DMS114 treated with DMSO at 0.1 percent for 48 hours (cell line): ENCODE measurements at regions not wholly inside any gene's neighbourhood (a gene's known extent, or its start where the extent isn't known, plus 50 kb on each side); places are given as distances from the start of the nearest gene placed in this dataset.

ENCODE experiments used
- DNase-seq: peaks from one replicate; lab custom pipeline; 2025; ENCODE audit not compliant: unreplicated experiment; lab: John Stamatoyannopoulos, UW

DNA sequence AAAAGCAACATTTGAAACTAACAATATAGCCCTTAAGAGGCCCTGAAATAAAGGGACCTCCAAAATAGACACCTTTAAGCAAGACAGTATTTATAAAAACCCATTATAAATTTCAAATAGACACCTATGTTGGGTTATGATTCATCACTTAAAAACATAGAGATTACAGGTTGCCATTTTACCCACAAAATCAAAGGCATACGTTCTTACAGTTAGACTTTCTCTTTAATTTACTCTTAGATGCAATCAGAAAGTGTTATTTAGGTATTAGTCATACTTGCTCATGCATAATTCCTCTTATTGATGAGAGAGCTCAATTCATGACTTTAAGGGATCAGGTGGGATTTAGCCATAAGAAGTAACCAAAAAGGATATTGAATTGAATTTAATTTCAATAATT lies 51.5 kb upstream of the TMEM200A start:
- DNase-seq: no peak

DNA sequence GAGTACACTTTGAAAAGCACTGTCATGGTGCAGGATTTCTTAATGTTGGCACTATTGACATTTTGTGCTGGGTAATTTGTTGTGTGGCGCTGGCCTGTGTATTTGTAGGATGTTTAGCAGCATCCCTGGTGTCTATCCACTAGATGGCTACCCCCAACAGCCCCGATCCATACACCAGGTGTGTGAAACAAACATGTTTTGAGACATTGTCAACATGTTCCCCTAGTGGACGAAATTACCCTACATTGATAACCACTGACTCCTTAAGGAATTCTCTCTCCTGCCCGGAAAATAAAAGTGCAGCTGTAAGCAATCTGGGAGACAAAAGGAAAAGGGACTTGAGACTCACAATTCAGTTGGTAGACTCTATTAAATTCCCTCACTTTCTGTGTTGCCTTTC lies 52.6 kb upstream of the TMEM200A start:
- DNase-seq: no peak

DNA sequence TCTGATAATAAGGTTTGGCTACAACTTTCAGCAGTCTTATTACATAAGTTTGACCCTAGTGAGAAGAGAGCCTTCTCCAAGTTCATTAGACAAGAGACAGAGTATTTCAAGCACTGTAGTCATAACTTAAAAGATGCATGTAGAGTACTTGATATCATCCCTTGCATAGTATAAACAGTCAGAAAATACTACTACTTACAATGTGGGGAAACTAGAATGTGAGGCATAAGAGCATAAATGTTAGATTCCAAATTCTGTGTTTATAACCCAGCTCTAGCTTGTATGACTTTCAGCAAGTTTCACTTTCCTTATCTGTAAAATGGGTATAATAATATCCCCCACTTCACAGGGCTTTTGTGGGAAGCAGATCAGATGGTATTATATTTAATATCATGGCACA lies 56.8 kb upstream of the TMEM200A start:
- DNase-seq: no peak

DNA sequence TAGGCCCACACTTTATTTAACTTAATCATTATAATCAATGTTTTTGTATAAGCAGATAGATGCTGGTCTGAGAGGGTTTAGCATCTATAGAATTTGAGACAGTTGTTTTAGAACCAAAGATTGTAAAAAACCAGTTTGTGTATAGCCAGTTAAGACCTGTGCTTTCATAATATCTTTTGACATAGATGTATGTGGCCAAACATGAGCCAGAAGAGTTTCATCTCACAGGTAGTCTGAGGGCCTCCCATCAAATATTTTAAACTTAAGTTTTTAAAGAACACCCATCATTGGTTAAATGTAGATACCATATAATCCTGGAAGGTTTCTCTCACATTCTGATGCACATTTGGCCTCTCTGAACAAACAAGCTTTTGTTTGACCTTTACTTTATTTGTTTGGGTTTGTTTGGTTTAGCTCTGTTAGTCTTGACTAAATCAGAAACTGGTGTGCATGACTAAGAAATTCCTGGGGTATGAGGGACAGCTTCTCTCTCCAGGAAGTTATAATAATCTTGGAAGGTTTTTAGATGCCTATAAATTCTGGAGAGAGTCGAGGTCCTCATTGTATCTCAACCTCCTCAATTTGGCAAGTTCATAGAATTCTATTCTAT lies 58.0 kb upstream of the TMEM200A start:
- no peak for DNase-seq

DNA sequence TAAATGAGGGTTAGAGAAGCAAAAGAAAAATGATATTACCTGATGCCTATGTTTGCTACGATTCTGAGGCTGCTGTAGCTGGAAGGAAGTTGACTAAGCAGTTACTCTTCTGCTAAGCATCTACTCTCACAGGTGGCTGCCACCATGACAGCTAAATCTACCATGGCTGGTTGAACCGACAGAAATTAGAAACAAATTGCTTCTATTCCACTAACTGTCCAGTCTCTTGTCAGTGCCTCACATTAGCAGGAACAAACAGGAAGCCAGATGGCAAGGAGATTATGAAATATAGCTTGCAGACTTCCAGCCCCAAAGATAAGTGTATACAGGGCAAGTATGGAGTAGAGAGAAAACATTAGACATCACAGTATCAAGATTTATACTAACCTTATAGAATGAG lies 59.4 kb upstream of the TMEM200A start:
- no peak for DNase-seq

DNA sequence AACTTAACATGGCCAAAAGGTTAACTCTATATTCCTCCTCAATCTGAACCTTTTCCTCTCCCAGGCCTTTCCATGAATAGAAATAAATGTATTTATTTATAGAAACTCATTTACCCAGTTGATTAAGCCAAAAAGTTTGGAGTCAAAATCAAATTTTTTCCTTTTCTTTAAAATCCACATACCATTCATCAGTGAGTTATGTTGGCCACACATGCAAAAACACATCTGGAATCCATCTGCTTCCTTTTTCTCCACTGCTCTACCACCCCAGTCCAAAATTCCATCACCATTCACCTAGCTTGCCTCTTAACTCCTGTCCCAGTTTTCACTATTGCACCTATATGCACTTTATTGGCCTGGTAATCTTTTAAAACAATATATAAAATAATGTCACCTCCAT lies 62.4 kb upstream of the TMEM200A start:
- no peak for DNase-seq

DNA sequence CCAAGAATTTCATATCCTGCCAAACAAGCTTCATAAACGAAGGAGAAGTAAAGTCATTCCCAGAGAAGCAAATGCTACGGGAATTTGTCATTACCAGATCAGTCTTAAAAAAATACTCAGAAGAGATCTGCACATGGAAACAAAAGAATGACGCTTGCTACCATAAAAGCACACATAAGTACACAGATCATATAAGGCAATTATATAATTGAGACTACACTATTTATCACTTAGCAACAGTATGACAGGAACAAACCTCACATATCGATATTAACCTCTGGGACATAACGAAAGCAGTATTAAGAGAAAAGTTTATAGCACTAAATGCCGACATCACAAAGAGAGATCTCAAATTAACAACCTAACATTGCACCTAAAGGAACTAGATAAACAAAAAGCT lies 67.6 kb upstream of the TMEM200A start:
- DNase-seq: no peak

DNA sequence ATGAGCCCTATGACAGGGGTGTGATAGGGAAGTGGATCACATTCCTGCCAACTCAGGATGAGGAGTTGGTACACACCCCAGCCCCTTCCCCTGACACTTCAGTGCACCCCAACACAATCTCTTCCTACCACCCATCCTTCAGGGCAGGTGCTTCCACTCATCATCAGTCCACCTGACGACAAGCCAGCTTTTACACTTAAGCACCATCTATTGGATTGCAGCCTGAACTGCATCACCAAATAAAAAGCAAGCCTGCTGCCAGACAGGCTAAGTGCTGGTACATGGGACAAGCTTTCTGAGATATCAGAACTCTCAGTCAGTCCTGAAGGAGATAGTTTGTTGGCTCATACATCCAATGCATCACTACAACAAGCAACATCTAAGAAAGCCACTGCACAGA lies 69.0 kb upstream of the TMEM200A start:
- DNase-seq: no peak

DNA sequence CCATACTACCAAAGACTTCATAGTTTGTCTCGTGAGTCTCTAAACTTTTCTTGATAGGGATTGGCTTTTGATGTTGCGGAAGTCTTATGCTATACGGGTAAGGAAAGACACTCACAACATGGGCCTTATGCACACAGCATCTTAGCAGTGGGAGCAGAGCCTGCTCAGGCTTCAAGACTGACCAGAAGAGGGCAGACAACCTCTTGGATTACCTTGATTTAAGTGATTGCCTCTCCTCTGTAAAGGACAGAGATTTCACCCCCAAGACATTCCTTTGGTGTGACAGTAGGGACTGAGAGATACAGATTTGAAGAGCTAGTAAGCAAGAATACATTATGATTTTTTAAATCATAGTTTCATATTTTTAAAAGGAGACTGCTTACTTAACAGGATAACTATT lies 71.0 kb upstream of the SAMD3 start:
- DNase-seq: peak; percentile 17

DNA sequence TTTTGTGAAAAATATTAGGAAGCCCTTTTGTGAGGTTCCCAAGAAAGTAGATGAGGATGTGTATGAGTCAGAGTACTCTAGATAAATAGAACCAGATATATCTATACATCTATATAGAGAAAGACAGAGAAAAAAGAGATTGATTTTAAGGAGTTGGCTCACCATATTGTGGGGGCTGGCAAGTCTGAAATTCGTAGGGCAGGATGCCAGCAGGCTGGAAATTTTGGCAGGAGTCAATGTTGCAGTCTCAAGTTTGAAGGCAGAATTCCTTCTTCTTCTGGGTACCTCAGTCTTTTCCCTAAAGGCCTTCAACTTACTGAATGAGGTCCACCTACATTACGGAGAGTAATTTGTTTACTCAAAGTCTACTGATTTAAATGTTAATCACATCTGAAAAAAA lies 65.3 kb upstream of the SAMD3 start:
- no peak for DNase-seq

DNA sequence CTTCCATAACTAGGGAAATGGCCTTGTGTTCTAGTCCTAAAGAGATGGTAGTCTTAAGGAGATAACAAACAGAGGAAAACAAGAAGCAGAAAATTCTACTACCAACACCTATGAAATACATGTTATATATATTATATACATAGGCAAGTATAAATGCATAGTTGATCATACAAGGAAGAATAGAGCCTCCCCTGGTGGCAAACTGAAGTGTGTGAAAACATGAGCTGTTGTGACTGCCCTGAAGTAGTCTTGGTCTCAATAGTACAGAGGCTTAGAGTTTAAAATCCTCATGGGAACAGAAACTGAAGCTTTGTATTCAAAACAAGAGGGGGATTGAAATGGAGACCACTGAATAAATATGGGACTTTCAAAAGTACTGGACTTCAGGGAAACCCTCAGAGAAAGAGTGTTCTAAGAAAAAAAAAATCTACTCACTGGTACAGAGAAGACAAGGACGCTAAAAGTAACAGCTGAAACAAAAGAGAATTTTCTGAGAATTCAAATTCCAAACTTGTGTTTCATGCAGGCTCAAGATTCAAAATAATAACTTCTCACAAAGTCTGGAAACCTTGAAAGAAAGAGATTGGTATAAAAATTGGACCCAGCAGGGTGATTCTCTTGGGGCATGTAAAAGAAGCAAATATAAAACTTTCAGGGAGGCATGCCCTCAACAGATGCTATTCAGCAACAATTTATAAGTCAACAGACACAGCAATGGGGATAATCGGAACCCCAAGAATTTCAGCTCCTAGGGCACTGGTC lies 59.7 kb upstream of the SAMD3 start:
- no peak for DNase-seq

DNA sequence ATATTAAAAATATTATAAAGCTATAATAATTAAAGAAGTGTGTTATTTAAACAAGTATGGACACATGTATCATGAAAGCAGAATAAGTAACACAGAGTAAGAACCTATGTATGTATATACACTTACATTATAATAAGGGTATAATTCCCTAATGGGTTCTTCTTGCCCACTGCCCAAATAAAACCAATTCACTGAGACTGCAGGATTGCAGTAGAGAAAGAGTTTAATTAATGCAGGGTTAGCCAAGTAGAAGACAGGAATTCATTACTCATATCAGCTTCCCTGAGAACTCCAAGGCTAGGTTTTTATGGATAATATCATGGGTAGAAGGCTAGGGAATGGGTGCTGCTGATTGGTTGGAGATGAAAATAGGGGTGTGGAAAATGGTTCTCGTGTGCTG lies 53.8 kb upstream of the SAMD3 start:
- no peak for DNase-seq

DNA sequence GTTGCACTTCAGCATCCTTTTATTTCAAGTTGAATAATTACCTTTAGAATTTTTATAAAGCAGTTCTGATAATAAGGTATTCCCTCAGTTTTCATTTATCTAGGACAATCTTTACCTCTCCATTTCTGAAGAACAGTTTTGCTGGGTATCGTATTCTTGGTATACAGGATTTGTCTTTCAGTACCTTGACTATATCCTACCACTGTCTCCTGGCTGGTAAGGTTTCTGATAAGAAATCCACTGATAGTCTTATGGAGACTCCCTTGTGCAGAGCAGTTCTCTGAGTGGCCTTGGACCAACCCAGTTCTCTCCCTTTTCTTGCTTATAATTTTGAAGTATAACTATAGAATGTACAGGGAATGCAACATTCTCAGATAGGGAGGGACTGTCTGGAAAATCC lies 51.3 kb upstream of the SAMD3 start:
- no peak for DNase-seq
